ENCODE measurements at regions not wholly inside any gene's neighbourhood (a gene's known extent, or its start where the extent isn't known, plus 50 kb on each side); places are given as distances from the start of the nearest gene placed in this dataset.
A peak's percentile ranks its signal among the peaks of the same experiment; 100 is the strongest.

GRCh38 chr1:37391211-37392011 is 83.0 kb upstream of the ZC3H12A start:
- peak; percentile 42 for ATAC-seq
- DNase-seq: no peak

DNA sequence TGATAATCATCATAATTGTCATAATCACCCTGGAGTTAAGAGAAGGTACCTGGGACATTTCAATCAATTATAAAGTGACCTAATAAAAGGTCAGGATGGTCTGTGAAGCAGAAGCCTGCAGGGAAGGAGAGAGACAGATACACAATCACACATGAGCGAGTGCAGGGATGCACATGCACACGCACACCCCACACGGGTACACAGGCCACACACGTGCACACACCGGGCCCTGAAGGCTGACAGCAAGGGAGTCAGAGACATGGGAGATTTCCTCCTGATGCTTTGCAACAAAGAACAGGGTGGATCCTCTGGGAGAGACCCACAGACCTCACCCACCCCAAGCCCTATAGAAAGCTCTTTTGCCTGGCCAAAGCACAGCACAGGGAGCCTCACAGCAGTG is 82.3 kb upstream of the ZC3H12A start:
- ATAC-seq: no peak
- DNase-seq: no peak

DNA sequence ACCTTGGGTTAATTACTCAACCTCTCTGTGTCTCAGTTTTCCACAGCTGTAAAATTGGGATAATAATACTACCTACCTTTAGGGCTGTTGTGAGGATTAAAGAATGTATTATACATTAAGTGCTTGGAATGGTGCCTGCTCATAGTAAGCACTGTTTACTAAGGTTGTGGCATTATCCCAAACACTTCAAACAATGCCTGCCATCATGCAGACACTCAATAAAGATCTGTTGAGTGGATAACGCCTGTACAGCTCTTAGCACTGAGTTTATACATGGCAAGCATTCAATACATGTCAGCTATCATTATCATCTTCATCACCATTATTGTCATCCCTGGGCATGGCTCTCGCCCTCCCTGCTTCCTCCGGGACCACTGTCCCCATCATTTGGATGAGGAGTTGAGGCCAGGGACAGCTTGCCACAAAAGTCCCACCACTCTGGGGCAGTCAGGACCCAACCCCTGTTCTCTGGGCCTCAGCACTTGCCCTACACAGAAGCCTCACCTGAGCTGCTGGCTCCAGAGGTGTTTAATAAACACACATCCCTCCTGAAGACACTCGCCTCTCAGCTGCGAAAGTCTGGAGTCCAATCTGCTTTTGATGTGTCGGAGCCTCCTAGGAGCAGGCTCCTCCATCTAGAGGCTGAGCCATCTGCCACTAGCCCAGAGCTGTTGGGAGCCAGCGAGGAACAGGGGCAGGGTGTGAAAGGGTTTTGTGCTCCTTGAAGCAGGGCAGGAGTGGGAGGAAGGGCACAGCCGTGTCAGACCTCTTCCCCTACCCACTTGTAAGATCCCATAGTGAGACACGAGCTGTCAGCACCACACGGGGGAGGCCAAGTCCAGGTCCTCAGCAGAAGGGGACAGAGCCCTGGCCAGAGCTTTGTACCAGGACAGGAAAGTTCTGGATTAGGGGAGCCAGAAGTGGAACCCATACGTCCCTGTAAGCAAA is 80.9 kb upstream of the ZC3H12A start:
- no peak for DNase-seq
- no peak for ATAC-seq

DNA sequence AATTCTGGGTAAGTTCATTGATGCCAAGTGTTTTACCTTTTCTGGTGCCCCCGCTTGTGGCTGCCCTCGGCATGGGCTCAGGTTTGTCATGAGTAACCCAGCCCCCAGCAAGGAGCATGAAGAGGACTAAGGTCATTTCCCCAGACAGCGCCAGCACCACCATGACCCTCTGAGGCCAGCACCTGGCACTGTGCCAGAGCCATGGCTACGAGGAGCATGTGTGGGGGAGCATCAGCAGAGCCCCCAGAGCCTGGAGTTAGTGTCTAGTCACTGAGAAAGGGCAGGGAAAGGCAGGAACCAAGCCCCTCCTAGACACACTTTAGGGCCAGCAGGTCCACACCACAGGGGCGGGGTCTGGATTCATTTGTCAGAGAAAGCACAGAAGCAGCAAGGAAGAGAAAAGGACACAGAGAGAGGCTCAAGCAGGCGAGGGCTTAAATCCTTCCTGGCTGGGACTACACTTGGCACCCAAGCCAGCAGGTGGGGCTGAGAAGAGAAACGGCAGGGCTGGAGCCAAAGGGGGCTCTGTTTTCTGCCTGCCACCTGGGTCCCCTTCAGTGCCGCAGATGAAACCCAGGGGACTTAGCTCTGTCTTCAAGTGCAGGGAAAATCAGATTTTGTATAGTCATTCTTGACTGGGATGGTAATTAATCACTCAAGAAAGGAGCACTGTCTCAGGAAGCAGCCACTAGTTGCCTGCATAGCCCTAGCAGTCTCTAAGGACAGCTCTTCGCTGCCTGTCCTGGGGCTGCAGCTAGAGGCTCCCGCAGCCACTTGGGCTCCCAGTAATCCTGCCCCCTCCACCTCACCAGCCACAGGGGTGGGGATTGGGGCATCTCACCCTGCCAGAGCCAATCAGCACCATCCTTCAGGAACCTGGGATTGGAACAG is 79.6 kb upstream of the ZC3H12A start:
- ATAC-seq: no peak
- no peak for DNase-seq

DNA sequence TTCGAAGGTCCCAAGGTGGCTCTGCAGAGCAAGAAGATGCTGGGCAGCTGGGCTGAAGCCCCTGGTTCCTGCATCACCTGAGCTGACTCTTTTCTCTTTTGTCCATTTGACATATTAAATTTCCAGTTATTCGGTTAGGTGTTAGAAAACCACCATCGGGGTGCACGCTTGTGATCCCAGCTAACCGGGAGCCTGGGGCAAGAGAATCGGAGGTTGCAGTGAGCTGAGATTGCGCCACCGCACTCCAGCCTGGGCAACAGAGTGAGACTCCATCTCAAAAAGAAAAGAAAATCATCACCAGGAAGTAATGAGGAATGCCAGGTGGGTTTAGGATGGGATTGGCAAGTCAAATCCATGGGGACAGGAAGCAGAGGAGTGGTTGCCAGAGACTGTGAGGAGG is 76.3 kb upstream of the ZC3H12A start:
- ATAC-seq (no peak), DNase-seq (no peak)

- no peak for ATAC-seq
- DNase-seq: no peak
Observed at GRCh38 chr1:37399205-37399604, 75.2 kb upstream of the ZC3H12A start.

GRCh38 chr1:37399830-37400464 is 74.4 kb upstream of the ZC3H12A start:
- ATAC-seq: no peak
- DNase-seq: no peak

- no peak for DNase-seq
- no peak for ATAC-seq
Observed at GRCh38 chr1:37400466-37401225, 73.7 kb upstream of the ZC3H12A start.

GRCh38 chr1:37403166-37403565 is 71.2 kb upstream of the ZC3H12A start:
- DNase-seq: no peak
- ATAC-seq: no peak

- ATAC-seq (no peak), DNase-seq (no peak)
Observed at GRCh38 chr1:37404711-37405110, 69.7 kb upstream of the ZC3H12A start.

GRCh38 chr1:37410105-37410504 is 64.3 kb upstream of the ZC3H12A start:
- no peak for ATAC-seq
- DNase-seq: peak; percentile 26

DNA sequence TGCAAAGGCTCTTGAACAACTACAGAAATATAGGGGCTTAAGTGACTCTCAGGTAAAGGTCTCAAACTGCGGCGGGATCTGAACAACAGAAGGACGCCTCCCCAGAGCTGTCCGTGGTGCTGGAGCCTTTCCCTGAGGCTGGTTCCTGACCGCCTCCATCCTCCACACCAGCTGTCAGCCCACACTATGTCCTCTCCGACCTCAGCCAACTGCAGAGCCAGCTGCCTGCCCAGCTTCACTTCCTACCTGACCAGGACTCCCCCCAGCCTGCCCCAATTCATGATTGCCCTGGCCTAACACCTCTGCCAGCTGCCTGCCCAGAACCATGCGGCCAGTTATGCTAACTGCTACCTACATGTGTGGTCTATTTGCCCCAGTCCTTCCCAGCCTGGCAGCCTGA is 63.6 kb upstream of the ZC3H12A start:
- peak; percentile 6 for ATAC-seq
- peak; percentile 33 for DNase-seq

- no peak for ATAC-seq
- DNase-seq: no peak
Observed at GRCh38 chr1:37415611-37416244, 58.7 kb upstream of the ZC3H12A start.

GRCh38 chr1:37420456-37420855 is 53.9 kb upstream of the ZC3H12A start:
- DNase-seq (no peak), ATAC-seq (no peak)

- ATAC-seq: no peak
- DNase-seq: no peak
Observed at GRCh38 chr1:37423810-37424209, 50.6 kb upstream of the ZC3H12A start.

GRCh38 chr1:37424523-37424922 is 49.9 kb upstream of the ZC3H12A start:
- ATAC-seq (no peak), DNase-seq (no peak)

Measured in stimulated activated naive CD8-positive, alpha-beta T cell treated with anti-CD3 and anti-CD28 coated beads, Interleukin-15, Interleukin-2, amounts not matched to agents 100 U/mL and 50 U/mL, for 24 hours (primary cell).